ENCODE measurements at regions not wholly inside any gene's neighbourhood (a gene's known extent, or its start where the extent isn't known, plus 50 kb on each side); places are given as distances from the start of the nearest gene placed in this dataset.

GRCh38 chr12:92049403-92049802, 96.2 kb downstream of the BTG1 start:
- Histone ChIP-seq H3K4me3 (no peak overlapping the region), H3K36me3 (no peaks in the 10 kb centered on the region), H3K4me1 (replicated peaks) (peaks cover 10% of the 10 kb centered on the region), H3K27me3 (replicated peaks) (no peaks in the 10 kb centered on the region), H3K9me3 (replicated peaks) (no peaks in the 10 kb centered on the region), H3K27ac (no peak overlapping the region)
- DNase-seq (ENCODE audit: low read depth in 1 of 2, low spot score in 2 of 2): no peak

GRCh38 chr12:92047393-92047826, 98.2 kb downstream of the BTG1 start:
- no peaks in the 10 kb centered on the region for H3K36me3 ChIP-seq
- H3K9me3 ChIP-seq (replicated peaks): no peaks in the 10 kb centered on the region
- H3K4me3 ChIP-seq: no peak overlapping the region
- H3K27ac ChIP-seq: no peak overlapping the region
- DNase-seq (ENCODE audit: low read depth in 1 of 2, low spot score in 2 of 2): no peak
- peaks cover 13% of the 10 kb centered on the region for H3K4me1 ChIP-seq (replicated peaks)
- no peaks in the 10 kb centered on the region for H3K27me3 ChIP-seq (replicated peaks)

- Histone ChIP-seq H3K27me3 (replicated peaks) (no peaks in the 10 kb centered on the region), H3K4me1 (replicated peaks) (peaks cover 15% of the 10 kb centered on the region), H3K36me3 (no peaks in the 10 kb centered on the region), H3K27ac (no peak overlapping the region), H3K9me3 (replicated peaks) (no peaks in the 10 kb centered on the region), H3K4me3 (no peak overlapping the region)
- DNase-seq (ENCODE audit: low read depth in 1 of 2, low spot score in 2 of 2): peak in 1 of 2 experiments; percentile 6
These were observed 98.9 kb downstream of the BTG1 start for GRCh38 chr12:92046557-92047392.

GRCh38 chr12:92045852-92046251, 99.8 kb downstream of the BTG1 start:
- no peak overlapping the region for H3K4me3 ChIP-seq
- DNase-seq (ENCODE audit: low read depth in 1 of 2, low spot score in 2 of 2): no peak
- H3K27me3 ChIP-seq (replicated peaks): no peaks in the 10 kb centered on the region
- no peak overlapping the region for H3K27ac ChIP-seq
- no peaks in the 10 kb centered on the region for H3K36me3 ChIP-seq
- peaks cover 16% of the 10 kb centered on the region for H3K4me1 ChIP-seq (replicated peaks)
- H3K9me3 ChIP-seq (replicated peaks): no peaks in the 10 kb centered on the region

- no peak overlapping the region for H3K4me3 ChIP-seq
- H3K27me3 ChIP-seq (replicated peaks): no peaks in the 10 kb centered on the region
- H3K4me1 ChIP-seq (replicated peaks): peaks cover 21% of the 10 kb centered on the region
- no peaks in the 10 kb centered on the region for H3K9me3 ChIP-seq (replicated peaks)
- no peak overlapping the region for H3K27ac ChIP-seq
- H3K36me3 ChIP-seq: no peaks in the 10 kb centered on the region
- no peak for DNase-seq (ENCODE audit: low read depth in 1 of 2, low spot score in 2 of 2)
These were observed 101.2 kb downstream of the BTG1 start for GRCh38 chr12:92044435-92044834.

- no peak overlapping the region for H3K4me3 ChIP-seq
- H3K27ac ChIP-seq: no peak overlapping the region
- no peaks in the 10 kb centered on the region for H3K27me3 ChIP-seq (replicated peaks)
- H3K4me1 ChIP-seq (replicated peaks): peaks cover 28% of the 10 kb centered on the region
- H3K9me3 ChIP-seq (replicated peaks): no peaks in the 10 kb centered on the region
- no peak for DNase-seq (ENCODE audit: low read depth in 1 of 2, low spot score in 2 of 2)
- H3K36me3 ChIP-seq: no peaks in the 10 kb centered on the region
These were observed 102.7 kb downstream of the BTG1 start for GRCh38 chr12:92042791-92043531.

- DNase-seq (ENCODE audit: low read depth in 1 of 2, low spot score in 2 of 2): no peak
- H3K9me3 ChIP-seq (replicated peaks): no peaks in the 10 kb centered on the region
- H3K4me3 ChIP-seq: no peak overlapping the region
- H3K27ac ChIP-seq: no peak overlapping the region
- peaks cover 25% of the 10 kb centered on the region for H3K4me1 ChIP-seq (replicated peaks)
- no peaks in the 10 kb centered on the region for H3K27me3 ChIP-seq (replicated peaks)
- H3K36me3 ChIP-seq: no peaks in the 10 kb centered on the region
These were observed 103.9 kb downstream of the BTG1 start for GRCh38 chr12:92041742-92042141.

- H3K36me3 ChIP-seq: no peaks in the 10 kb centered on the region
These were observed 106.6 kb downstream of the BTG1 start for GRCh38 chr12:92039046-92039445.

GRCh38 chr12:92038476-92038875, 107.2 kb downstream of the BTG1 start:
- Histone ChIP-seq H3K27me3 (replicated peaks) (no peaks in the 10 kb centered on the region), H3K4me1 (replicated peaks) (peaks cover 30% of the 10 kb centered on the region), H3K27ac (no peak overlapping the region), H3K4me3 (no peak overlapping the region), H3K36me3 (no peaks in the 10 kb centered on the region), H3K9me3 (replicated peaks) (no peaks in the 10 kb centered on the region)
- no peak for DNase-seq (ENCODE audit: low read depth in 1 of 2, low spot score in 2 of 2)

More at GRCh38 chr12:92039046-92039445, 106.6 kb downstream of the BTG1 start:
- H3K27ac ChIP-seq: no peak overlapping the region
- no peak for DNase-seq (ENCODE audit: low read depth in 1 of 2, low spot score in 2 of 2)
- H3K4me3 ChIP-seq: no peak overlapping the region
- H3K4me1 ChIP-seq (replicated peaks): peaks cover 30% of the 10 kb centered on the region
- no peaks in the 10 kb centered on the region for H3K9me3 ChIP-seq (replicated peaks)
- no peaks in the 10 kb centered on the region for H3K27me3 ChIP-seq (replicated peaks)

- Histone ChIP-seq H3K27ac (no peak overlapping the region), H3K4me3 (no peak overlapping the region), H3K27me3 (replicated peaks) (no peaks in the 10 kb centered on the region), H3K36me3 (no peaks in the 10 kb centered on the region), H3K4me1 (replicated peaks) (peaks cover 30% of the 10 kb centered on the region), H3K9me3 (replicated peaks) (no peaks in the 10 kb centered on the region)
- no peak for DNase-seq (ENCODE audit: low read depth in 1 of 2, low spot score in 2 of 2)
These were observed 108.7 kb downstream of the BTG1 start for GRCh38 chr12:92036771-92037453.

- no peaks in the 10 kb centered on the region for H3K36me3 ChIP-seq
- H3K9me3 ChIP-seq (replicated peaks): no peaks in the 10 kb centered on the region
- H3K27ac ChIP-seq: no peak overlapping the region
- no peak overlapping the region for H3K4me3 ChIP-seq
- DNase-seq (ENCODE audit: low read depth in 1 of 2, low spot score in 2 of 2): no peak
- H3K4me1 ChIP-seq (replicated peaks): peaks cover 27% of the 10 kb centered on the region
- no peaks in the 10 kb centered on the region for H3K27me3 ChIP-seq (replicated peaks)
These were observed 109.5 kb downstream of the BTG1 start for GRCh38 chr12:92036061-92036620.

- H3K36me3 ChIP-seq: no peaks in the 10 kb centered on the region
- H3K4me3 ChIP-seq: no peak overlapping the region
- no peaks in the 10 kb centered on the region for H3K9me3 ChIP-seq (replicated peaks)
- peaks cover 27% of the 10 kb centered on the region for H3K4me1 ChIP-seq (replicated peaks)
- DNase-seq (ENCODE audit: low read depth in 1 of 2, low spot score in 2 of 2): no peak
- H3K27ac ChIP-seq: no peak overlapping the region
- H3K27me3 ChIP-seq (replicated peaks): no peaks in the 10 kb centered on the region
These were observed 110.2 kb downstream of the BTG1 start for GRCh38 chr12:92035477-92035876.

GRCh38 chr12:92034858-92035401, 110.7 kb downstream of the BTG1 start:
- peak overlapping the region; percentile 15 for H3K4me3 ChIP-seq

More at GRCh38 chr12:92034858-92035401, 110.7 kb downstream of the BTG1 start:
- H3K4me1 ChIP-seq (replicated peaks): peaks cover 25% of the 10 kb centered on the region
- peak; percentile 65 to 68 for DNase-seq (ENCODE audit: low read depth in 1 of 2, low spot score in 2 of 2)
- no peak overlapping the region for H3K27ac ChIP-seq
- no peaks in the 10 kb centered on the region for H3K9me3 ChIP-seq (replicated peaks)
- no peaks in the 10 kb centered on the region for H3K27me3 ChIP-seq (replicated peaks)
- H3K36me3 ChIP-seq: no peaks in the 10 kb centered on the region

All from SJSA1 (cell line).